SH-SY5Y (cell line): ENCODE measurements at regions not wholly inside any gene's neighbourhood (a gene's known extent, or its start where the extent isn't known, plus 50 kb on each side); places are given as distances from the start of the nearest gene placed in this dataset.

Experiments
- GATA2 ChIP-seq: IDR thresholded peaks from 2 replicates; pipeline ENCODE4 v1.6.1; 2011; ENCODE audit warnings: mild to moderate bottlenecking, low read depth, low read length
- GATA3 ChIP-seq: IDR thresholded peaks from 2 replicates; pipeline ENCODE4 v1.6.1; 2011; ENCODE audit warnings: low read depth, mild to moderate bottlenecking, low read length, moderate library complexity

DNA sequence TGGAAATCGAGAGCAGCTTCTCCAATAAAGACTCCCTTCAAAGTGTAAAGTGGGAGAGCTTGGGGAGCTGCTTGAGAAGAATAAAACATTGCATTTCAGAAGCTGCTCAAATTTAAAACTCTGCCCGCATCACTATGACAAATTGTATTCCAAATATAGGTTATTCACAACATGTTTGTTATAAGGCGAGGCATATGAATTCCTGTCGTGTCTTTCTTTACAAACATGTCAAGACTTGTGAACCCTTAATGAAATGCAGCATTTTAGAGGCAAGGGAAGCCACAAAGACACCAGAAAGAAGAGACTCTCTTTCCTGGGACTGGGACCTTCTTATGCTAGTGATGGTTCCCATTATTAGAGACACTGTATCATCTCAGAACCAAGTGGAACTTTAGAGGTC is 311.2 kb downstream of the DHX15 start:
- no peak for TF ChIP-seq GATA3
- no peak for TF ChIP-seq GATA2
